Neuronal stem cell (in vitro differentiated cells): ENCODE measurements at regions not wholly inside any gene's neighbourhood (a gene's known extent, or its start where the extent isn't known, plus 50 kb on each side); places are given as distances from the start of the nearest gene placed in this dataset.

Experiments
- DNase-seq: peaks from one replicate; pipeline ENCODE4 v3.0.0-alpha.2; 2013; ENCODE audit warnings: low spot score
- H2AFZ ChIP-seq: one replicate; pipeline ENCODE4 v1.6.1; 2013; ENCODE audit warnings: mild to moderate bottlenecking, low read length, inconsistent platforms
- H2AK5ac ChIP-seq: 2 replicates; pipeline ENCODE4 v1.6.1; 2013; ENCODE audit warnings: low read depth, mild to moderate bottlenecking, inconsistent platforms, low read length, moderate library complexity, mixed read lengths
- H2BK120ac ChIP-seq: 2 replicates; pipeline ENCODE4 v1.6.1; 2013; ENCODE audit warnings: low read depth, mild to moderate bottlenecking, inconsistent platforms, low read length, moderate library complexity, mixed read lengths
- H2BK12ac ChIP-seq: one replicate; pipeline ENCODE4 v1.6.1; 2013; ENCODE audit warnings: low read length, inconsistent platforms
- H2BK15ac ChIP-seq: 2 replicates; pipeline ENCODE4 v1.6.1; 2013; ENCODE audit warnings: mild to moderate bottlenecking, low read length, inconsistent platforms, mixed read lengths
- H2BK5ac ChIP-seq: one replicate; pipeline ENCODE4 v1.6.1; 2013; ENCODE audit warnings: inconsistent platforms, mild to moderate bottlenecking, low read length, moderate library complexity
- H3K14ac ChIP-seq: one replicate; pipeline ENCODE4 v1.6.1; 2013; ENCODE audit warnings: low read length, inconsistent platforms
- H3K18ac ChIP-seq: 2 replicates; pipeline ENCODE4 v1.6.1; 2013; ENCODE audit warnings: low read length, inconsistent platforms
- H3K23ac ChIP-seq: 2 replicates; pipeline ENCODE4 v1.6.1; 2013; ENCODE audit warnings: low read depth, mild to moderate bottlenecking, mixed read lengths, low read length, inconsistent platforms; ENCODE audit not compliant: poor library complexity
- H3K27ac ChIP-seq: replicated peaks from 3 replicates; pipeline ENCODE4 v1.5.1; 2013; ENCODE audit warnings: low read length, inconsistent platforms
- H3K27me3 ChIP-seq, 3 experiments: 2 replicates each; pipeline ENCODE4 v1.6.1; 2013; ENCODE audit warnings: low read length in 3 of 3, mild to moderate bottlenecking in 2 of 3, inconsistent platforms in 1 of 3, low read depth in 1 of 3, mixed read lengths in 1 of 3, moderate library complexity in 1 of 3; ENCODE audit not compliant: control insufficient read depth in 3 of 3, insufficient read depth in 3 of 3
- H3K36me3 ChIP-seq, 2 donors: replicated peaks in 1 of 2; 2 replicates each; pipeline ENCODE4 v1.6.1; 2013; ENCODE audit warnings: low read length in 2 of 2; ENCODE audit not compliant: control insufficient read depth in 2 of 2, insufficient read depth in 2 of 2
- H3K4ac ChIP-seq: 2 replicates; pipeline ENCODE4 v1.6.1; 2013; ENCODE audit warnings: inconsistent platforms, mild to moderate bottlenecking, low read length, moderate library complexity
- H3K4me1 ChIP-seq, 2 donors: 1 replicate in 1 of 2; 2 replicates in 1 of 2; pipeline ENCODE4 v1.6.1; 2013; ENCODE audit warnings: low read length in 2 of 2, low read depth in 1 of 2; ENCODE audit not compliant: control insufficient read depth in 2 of 2, insufficient read depth in 1 of 2
- H3K4me2 ChIP-seq: one replicate; pipeline ENCODE4 v1.6.1; 2013; ENCODE audit warnings: mild to moderate bottlenecking, low read length, inconsistent platforms; ENCODE audit not compliant: insufficient read depth, poor library complexity, severe bottlenecking
- H3K4me3 ChIP-seq, 2 donors: 2 replicates each; pipeline ENCODE4 v1.5.1; 2013; ENCODE audit warnings: low read length in 2 of 2, mild to moderate bottlenecking in 2 of 2, inconsistent platforms in 1 of 2, moderate library complexity in 1 of 2
- H3K79me1 ChIP-seq: one replicate; pipeline ENCODE4 v1.6.1; 2013; ENCODE audit warnings: low read depth, mild to moderate bottlenecking, inconsistent platforms, low read length, moderate library complexity
- H3K9ac ChIP-seq: one replicate; pipeline ENCODE4 v1.6.1; 2013; ENCODE audit warnings: mild to moderate bottlenecking, low read depth, low read length, inconsistent platforms; ENCODE audit not compliant: poor library complexity
- H3K9me3 ChIP-seq, 2 donors: replicated peaks in 1 of 2; 2 replicates each; pipeline versions ENCODE3 to v1.6.1; 2013; ENCODE audit warnings: low read length in 2 of 2, mild to moderate bottlenecking in 2 of 2, inconsistent platforms in 1 of 2, low read depth in 1 of 2, mixed read lengths in 1 of 2, moderate library complexity in 1 of 2; ENCODE audit not compliant: control insufficient read depth in 2 of 2, insufficient read depth in 1 of 2
- H4K8ac ChIP-seq: one replicate; pipeline ENCODE4 v1.6.1; 2013; ENCODE audit warnings: low read depth, mild to moderate bottlenecking, inconsistent platforms, low read length, moderate library complexity
- H4K91ac ChIP-seq: one replicate; pipeline ENCODE4 v1.6.1; 2013; ENCODE audit warnings: low read length, low read depth, mild to moderate bottlenecking, inconsistent platforms; ENCODE audit not compliant: poor library complexity
- WGBS, 2 donors: extraction: QIAGEN DNeasy Blood & Tissue Kit; methylation state at CpG; one replicate each; pipeline ENCODE4 v1.1.7; 2013; ENCODE audit warnings: missing lambda C conversion rate in 2 of 2, mixed read lengths in 1 of 2; ENCODE audit not compliant: insufficient read length in 2 of 2, insufficient replicate concordance in 1 of 2; ENCODE audit errors: extremely low coverage in 2 of 2; 5-methylcytosine and 5-hydroxymethylcytosine counted together

DNA sequence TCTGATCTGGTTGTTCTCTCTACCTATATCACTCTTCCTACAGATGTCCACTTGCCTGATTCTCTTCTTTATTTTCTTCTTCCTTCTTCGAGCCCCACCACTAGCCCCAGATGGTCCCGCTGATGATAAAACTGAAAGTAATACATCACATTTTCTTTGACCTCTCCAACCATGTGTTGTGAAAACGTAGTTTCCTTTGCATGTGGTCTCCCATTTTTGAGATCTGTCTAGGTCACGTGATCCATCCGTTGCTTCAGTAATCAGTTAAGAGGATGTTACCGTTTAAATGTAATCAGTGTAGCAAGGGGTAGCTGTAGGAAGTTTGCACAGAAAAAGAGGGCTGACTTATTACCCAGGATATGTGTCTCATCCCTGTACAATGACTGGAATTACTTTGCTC is 426.3 kb upstream of the TLE4 start:
- no peak overlapping the region for H3K4me2 ChIP-seq
- no peaks in the 10 kb centered on the region for H3K79me1 ChIP-seq
- no peaks in the 10 kb centered on the region for H3K36me3 ChIP-seq
- H3K14ac ChIP-seq, result no peak overlapping the region
- H4K91ac ChIP-seq, result no peak overlapping the region
- H3K4me1 ChIP-seq, result no peaks in the 10 kb centered on the region
- H2BK120ac ChIP-seq, result no peak overlapping the region
- H3K9me3 ChIP-seq, result no peaks in the 10 kb centered on the region
- no CpG with 5 or more reads among the region's 6 CpGs for WGBS, 2 donors
- no peak overlapping the region for H3K9ac ChIP-seq
- no peak overlapping the region for H3K4me3 ChIP-seq
- DNase-seq, result no peak
- H3K4ac ChIP-seq, result no peak overlapping the region
- no peak overlapping the region for H2BK15ac ChIP-seq
- H2AK5ac ChIP-seq, result no peak overlapping the region
- no peak overlapping the region for H3K18ac ChIP-seq
- H2BK12ac ChIP-seq, result no peak overlapping the region
- no peak overlapping the region for H3K27ac ChIP-seq
- no peak overlapping the region for H3K23ac ChIP-seq
- H4K8ac ChIP-seq, result no peak overlapping the region
- no peaks in the 10 kb centered on the region for H3K27me3 ChIP-seq
- H2AFZ ChIP-seq, result no peak overlapping the region
- H2BK5ac ChIP-seq, result no peak overlapping the region

DNA sequence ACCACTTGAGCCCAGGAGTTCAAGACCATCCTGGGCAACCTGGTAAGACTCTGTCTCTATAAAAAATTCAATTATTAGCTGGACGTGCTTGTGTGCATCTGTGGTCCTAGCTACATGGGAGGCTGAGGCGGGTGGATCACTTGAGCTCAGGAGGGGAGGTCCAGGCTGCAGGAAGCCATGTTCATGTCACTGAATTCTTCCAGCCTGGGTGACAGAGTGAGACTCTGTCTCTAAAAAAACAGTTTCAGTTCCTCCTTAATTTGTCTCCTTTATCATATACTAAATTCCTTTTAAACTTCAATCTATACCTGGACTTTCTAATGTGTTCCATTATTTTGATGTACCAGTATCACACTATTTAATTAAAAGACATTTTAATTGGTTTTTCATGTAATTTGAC is 422.2 kb upstream of the TLE4 start:
- Histone ChIP-seq H3K14ac (no peak overlapping the region), H2BK12ac (no peak overlapping the region), H3K18ac (no peak overlapping the region), H3K27ac (no peak overlapping the region), H3K36me3 (no peaks in the 10 kb centered on the region), H3K4me2 (no peak overlapping the region), H2AFZ (no peak overlapping the region), H3K79me1 (no peaks in the 10 kb centered on the region), H2BK5ac (no peak overlapping the region), H3K4me3 (no peak overlapping the region), H3K4ac (no peak overlapping the region), H2BK15ac (no peak overlapping the region), H3K27me3 (no peaks in the 10 kb centered on the region), H2AK5ac (no peak overlapping the region), H3K9ac (no peak overlapping the region), H3K23ac (no peak overlapping the region), H4K8ac (no peak overlapping the region), H4K91ac (no peak overlapping the region), H2BK120ac (no peak overlapping the region), H3K4me1 (no peaks in the 10 kb centered on the region), H3K9me3 (no peaks in the 10 kb centered on the region)
- no CpG with 5 or more reads among the region's 2 CpGs for WGBS, 2 donors
- no peak for DNase-seq

DNA sequence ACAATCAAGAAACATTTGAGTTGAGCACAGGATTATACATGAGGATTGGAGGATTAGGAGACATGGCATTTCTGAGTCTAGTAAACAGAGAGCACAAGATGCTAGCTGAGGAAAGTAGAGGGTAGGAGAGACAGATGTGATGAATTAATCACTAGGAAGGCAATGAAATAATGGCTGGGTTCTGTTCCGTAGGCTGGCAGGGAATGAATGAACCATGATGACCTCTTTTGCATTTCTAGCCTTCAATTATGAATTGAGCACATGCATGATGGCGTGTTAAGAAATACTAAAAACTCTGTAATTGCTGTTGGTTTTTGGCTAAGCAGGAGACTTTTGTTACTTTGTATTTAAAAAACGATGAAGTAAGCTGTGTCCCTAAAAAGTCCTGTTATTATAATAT is 420.0 kb upstream of the TLE4 start:
- H4K8ac ChIP-seq, result no peak overlapping the region
- H2BK120ac ChIP-seq, result no peak overlapping the region
- H2AK5ac ChIP-seq, result no peak overlapping the region
- H3K18ac ChIP-seq, result no peak overlapping the region
- H2BK5ac ChIP-seq, result no peak overlapping the region
- DNase-seq, result no peak
- H2BK12ac ChIP-seq, result no peak overlapping the region
- H3K4ac ChIP-seq, result no peak overlapping the region
- H3K27ac ChIP-seq, result no peak overlapping the region
- H4K91ac ChIP-seq, result no peak overlapping the region
- no peak overlapping the region for H3K4me2 ChIP-seq
- H2AFZ ChIP-seq, result no peak overlapping the region
- no CpG with 5 or more reads among the region's 3 CpGs for WGBS, 2 donors
- no peak overlapping the region for H3K14ac ChIP-seq
- H3K79me1 ChIP-seq, result no peaks in the 10 kb centered on the region
- no peak overlapping the region for H3K9ac ChIP-seq
- H3K4me1 ChIP-seq, result no peaks in the 10 kb centered on the region
- H3K23ac ChIP-seq, result no peak overlapping the region
- H3K36me3 ChIP-seq, result no peaks in the 10 kb centered on the region
- H3K4me3 ChIP-seq, result no peak overlapping the region
- H3K9me3 ChIP-seq, result no peaks in the 10 kb centered on the region
- no peak overlapping the region for H2BK15ac ChIP-seq
- no peaks in the 10 kb centered on the region for H3K27me3 ChIP-seq

DNA sequence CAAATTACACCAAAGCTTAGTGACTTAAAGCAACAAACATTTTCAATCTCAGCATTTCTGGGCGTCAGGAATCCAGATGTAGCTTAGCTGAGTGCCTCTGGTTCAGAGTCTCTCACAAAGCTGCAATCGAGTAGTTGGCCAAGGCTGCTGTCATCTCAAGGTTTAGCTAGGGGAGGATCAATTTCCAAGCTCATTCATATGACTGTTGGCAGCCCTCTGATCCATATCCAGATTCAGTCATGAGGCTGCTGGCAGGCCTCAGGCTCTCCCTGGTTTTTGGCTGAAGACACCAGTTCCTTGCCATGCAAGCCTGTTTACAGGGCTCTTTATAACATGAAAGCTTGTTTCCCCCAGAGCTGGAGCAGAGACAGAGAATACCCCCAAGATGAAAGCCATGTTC is 419.5 kb upstream of the TLE4 start:
- no CpG with 5 or more reads among the region's 2 CpGs for WGBS, 2 donors
- Histone ChIP-seq H3K27me3 (no peaks in the 10 kb centered on the region), H3K4me3 (no peak overlapping the region), H4K8ac (no peak overlapping the region), H2AK5ac (no peak overlapping the region), H3K36me3 (no peaks in the 10 kb centered on the region), H2BK5ac (no peak overlapping the region), H2BK15ac (no peak overlapping the region), H3K9ac (no peak overlapping the region), H4K91ac (no peak overlapping the region), H3K79me1 (no peaks in the 10 kb centered on the region), H3K4ac (no peak overlapping the region), H2BK120ac (no peak overlapping the region), H3K9me3 (no peaks in the 10 kb centered on the region), H3K18ac (no peak overlapping the region), H3K4me1 (no peaks in the 10 kb centered on the region), H3K23ac (no peak overlapping the region), H3K14ac (no peak overlapping the region), H2BK12ac (no peak overlapping the region), H2AFZ (no peak overlapping the region), H3K4me2 (no peak overlapping the region), H3K27ac (no peak overlapping the region)
- no peak for DNase-seq
